Activated B cell treated with CpG ODN at 0.5 μM for 24 hours (primary cell): ENCODE measurements at regions not wholly inside any gene's neighbourhood (a gene's known extent, or its start where the extent isn't known, plus 50 kb on each side); places are given as distances from the start of the nearest gene placed in this dataset.
"Not testable (repeated sequence)": the region's sequence is repeated elsewhere in the genome, so short reads cannot be mapped to it uniquely, and the experiment has no call there.

ENCODE experiments used
- ATAC-seq: fragments of 200-7000 bp; cut with Tn5 transposase; one replicate; pipeline ENCODE4 v1.10.0; 2021; ENCODE audit warnings: low read depth, mild to moderate bottlenecking, moderate library complexity
- CTCF ChIA-PET: fragments of 350-600 bp; sonication (Branson Sonifier 250); formaldehyde crosslinking; loops from one replicate; lab custom pipeline; 2021; ENCODE audit warnings: antibody characterized with exemption; lab: Charles Lee
- POLR2A ChIA-PET: fragments of 350-600 bp; sonication (Branson Sonifier 250); formaldehyde crosslinking; loops from one replicate; lab custom pipeline; 2021; ENCODE audit warnings: antibody characterized with exemption; lab: Charles Lee
- DNase-seq: peaks from one replicate; pipeline ENCODE4 v3.0.0; 2022
- H3K27ac Mint-ChIP-seq: one replicate; pipeline ENCODE4 v1.8.0; 2020; ENCODE audit warnings: mixed read lengths
- H3K27me3 Mint-ChIP-seq: one replicate; pipeline ENCODE4 v1.8.0; 2021; ENCODE audit warnings: mixed read lengths
- H3K36me3 Mint-ChIP-seq: one replicate; pipeline ENCODE4 v1.8.0; 2021; ENCODE audit warnings: low read depth, mixed read lengths
- H3K4me1 Mint-ChIP-seq: one replicate; pipeline ENCODE4 v1.8.0; 2021; ENCODE audit warnings: mixed read lengths
- H3K4me3 Mint-ChIP-seq: one replicate; pipeline ENCODE4 v1.8.0; 2020; ENCODE audit warnings: mild to moderate bottlenecking, mixed read lengths
- H3K9me3 Mint-ChIP-seq: one replicate; pipeline ENCODE4 v1.8.0; 2020; ENCODE audit warnings: mixed read lengths
- CTCF ChIP-seq: fragments of 200-600 bp; IDR thresholded peaks from one replicate; pipeline ENCODE4 v1.8.0; 2022; ENCODE audit warnings: antibody characterized with exemption, mild to moderate bottlenecking
- intact Hi-C: fragments of 100-400 bp; cut with micrococcal nuclease; formaldehyde crosslinking; loops from one replicate; pipeline ENCODE4 v1.15.1; 2024

DNA sequence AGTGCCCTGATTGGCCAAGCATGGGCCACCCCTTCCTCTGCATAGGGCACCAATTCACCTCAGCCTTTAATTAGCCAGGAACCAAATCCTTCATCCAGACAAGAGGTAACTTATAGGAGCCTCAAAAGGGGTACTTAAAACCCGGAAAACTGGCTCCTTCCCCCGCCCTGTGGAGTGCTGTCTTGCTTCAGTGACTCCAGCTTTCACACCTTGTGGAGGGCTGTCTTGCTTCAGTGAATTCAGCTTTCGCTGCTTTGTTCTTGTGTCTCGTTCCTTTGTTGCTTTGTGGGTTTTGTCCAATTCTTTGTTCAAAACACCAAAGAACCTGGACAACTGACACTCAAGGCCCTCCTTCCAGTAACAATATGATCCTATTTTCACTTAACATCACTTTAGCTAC is 82.2 kb upstream of the FRG1 start:
- H3K9me3 Mint-ChIP-seq: peaks cover 8% of the 10 kb centered on the region
- no peaks in the 10 kb centered on the region for H3K27me3 Mint-ChIP-seq
- no peak overlapping the region for H3K4me3 Mint-ChIP-seq
- intact Hi-C loops: no loop called here
- POLR2A ChIA-PET: no interaction called here
- H3K4me1 Mint-ChIP-seq: no peaks in the 10 kb centered on the region
- DNase-seq (no peak), ATAC-seq (no peak)
- H3K36me3 Mint-ChIP-seq: no peaks in the 10 kb centered on the region
- CTCF ChIA-PET: no interaction called here
- no peak overlapping the region for H3K27ac Mint-ChIP-seq
- TF ChIP-seq CTCF: no peak

DNA sequence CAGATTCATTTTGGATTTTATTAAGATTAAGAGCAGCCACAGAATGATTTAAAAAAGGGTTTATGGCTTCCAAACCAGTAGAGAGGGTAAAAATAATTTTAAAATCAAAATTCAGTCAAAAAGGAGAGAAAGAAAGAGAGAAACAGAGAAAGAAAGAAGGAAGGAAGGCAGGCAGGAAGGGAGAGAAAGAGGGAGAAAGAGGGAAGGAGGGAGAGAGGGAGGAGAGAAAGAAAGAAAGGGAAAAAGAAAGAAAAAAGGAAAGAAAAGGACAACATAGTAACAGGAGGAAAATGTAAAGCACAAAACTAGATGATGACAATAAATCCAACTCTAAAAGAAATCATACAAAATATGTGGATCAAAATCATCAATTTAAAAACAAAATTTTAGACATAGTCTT is 79.6 kb upstream of the FRG1 start:
- ATAC-seq: no peak
- Mint-ChIP-seq H3K27me3 (no peaks in the 10 kb centered on the region), H3K27ac (no peak overlapping the region), H3K4me3 (no peak overlapping the region), H3K4me1 (no peaks in the 10 kb centered on the region), H3K9me3 (no peaks in the 10 kb centered on the region), H3K36me3 (no peaks in the 10 kb centered on the region)
- ChIA-PET CTCF (no interaction called here), POLR2A (no interaction called here)
- intact Hi-C loops: no loop called here
- no peak for DNase-seq
- no peak for TF ChIP-seq CTCF

- H3K27ac Mint-ChIP-seq: no peak overlapping the region
- no peaks in the 10 kb centered on the region for H3K9me3 Mint-ChIP-seq
- DNase-seq (no peak), ATAC-seq (no peak)
- ChIA-PET POLR2A (no interaction called here), CTCF (no interaction called here)
- no peak for TF ChIP-seq CTCF
- no peak overlapping the region for H3K4me3 Mint-ChIP-seq
- no peaks in the 10 kb centered on the region for H3K36me3 Mint-ChIP-seq
- H3K27me3 Mint-ChIP-seq: no peaks in the 10 kb centered on the region
- H3K4me1 Mint-ChIP-seq: no peaks in the 10 kb centered on the region
- intact Hi-C loops: no loop called here
Measured at GRCh38 chr4:189869236-189869635, 71.4 kb upstream of the FRG1 start.

DNA sequence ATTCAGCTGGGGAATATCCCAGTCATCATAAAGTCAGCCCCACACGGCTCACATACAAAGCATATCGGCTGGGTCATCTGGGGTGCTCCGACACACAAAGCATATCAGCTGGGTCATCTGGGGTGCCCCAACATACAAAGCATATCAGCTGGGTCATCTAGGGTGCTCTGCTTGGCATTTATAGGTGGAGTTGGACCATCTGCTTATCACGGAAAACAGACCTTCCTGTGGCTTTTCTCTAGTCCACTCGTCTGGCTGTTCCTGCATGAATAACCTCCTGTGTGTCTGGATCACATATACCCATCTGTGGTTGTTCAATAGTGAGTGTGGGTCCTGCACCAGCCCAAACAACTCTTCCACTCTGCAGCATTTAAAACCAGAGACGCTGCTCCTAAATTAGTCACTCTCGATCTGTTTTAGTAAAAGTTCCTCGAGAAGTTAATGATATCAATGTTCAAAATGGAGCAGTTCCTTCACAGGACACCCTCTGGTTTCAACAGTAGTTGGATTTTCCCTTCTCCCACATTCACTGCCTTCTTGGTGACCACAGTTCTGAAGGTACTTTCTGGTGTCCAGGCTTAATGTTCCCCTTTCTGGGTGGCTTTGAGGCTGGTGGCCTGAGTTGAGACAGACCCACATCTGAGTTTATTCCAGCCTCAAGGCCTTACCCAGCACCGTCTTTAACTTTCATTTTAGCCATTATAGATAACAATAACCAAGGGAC is 70.0 kb upstream of the FRG1 start:
- Mint-ChIP-seq H3K4me1 (no peaks in the 10 kb centered on the region), H3K4me3 (no peak overlapping the region), H3K36me3 (no peaks in the 10 kb centered on the region), H3K27me3 (no peaks in the 10 kb centered on the region), H3K9me3 (no peaks in the 10 kb centered on the region), H3K27ac (no peak overlapping the region)
- ATAC-seq (no peak), DNase-seq (no peak)
- ChIA-PET POLR2A (no interaction called here), CTCF (no interaction called here)
- TF ChIP-seq CTCF: no peak
- intact Hi-C loops: no loop called here

- no peak overlapping the region for H3K27ac Mint-ChIP-seq
- no peaks in the 10 kb centered on the region for H3K27me3 Mint-ChIP-seq
Measured at GRCh38 chr4:189874591-189874990, 66.1 kb upstream of the FRG1 start.

DNA sequence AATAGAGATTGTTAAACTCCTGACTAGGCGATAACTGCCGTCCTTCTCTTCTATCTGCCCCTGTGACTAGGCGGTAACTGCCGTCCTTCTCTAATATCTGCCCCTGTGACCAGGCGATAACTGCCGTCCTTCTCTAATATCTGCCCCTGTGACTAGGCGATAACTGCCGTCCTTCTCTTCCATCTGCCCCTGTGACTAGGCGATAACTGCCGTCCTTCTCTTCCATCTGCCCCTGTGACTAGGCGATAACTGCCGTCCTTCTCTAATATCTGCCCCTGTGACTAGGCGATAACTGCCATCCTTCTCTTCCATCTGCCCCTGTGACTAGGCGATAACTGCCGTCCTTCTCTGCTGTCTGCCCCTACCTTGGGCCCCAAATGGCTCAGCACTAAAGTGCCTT is 59.5 kb upstream of the FRG1 start:
- H3K4me1 Mint-ChIP-seq, DNase-seq, intact Hi-C loops, CTCF ChIA-PET, H3K9me3 Mint-ChIP-seq, POLR2A ChIA-PET, H3K4me3 Mint-ChIP-seq, H3K36me3 Mint-ChIP-seq, H3K27ac Mint-ChIP-seq, ATAC-seq, H3K27me3 Mint-ChIP-seq: not testable (repeated sequence)

More at GRCh38 chr4:189874591-189874990, 66.1 kb upstream of the FRG1 start:
- Mint-ChIP-seq H3K4me3 (no peak overlapping the region), H3K4me1 (no peaks in the 10 kb centered on the region), H3K9me3 (no peaks in the 10 kb centered on the region), H3K36me3 (no peaks in the 10 kb centered on the region)
- intact Hi-C loops: no loop called here
- no peak for TF ChIP-seq CTCF
- ChIA-PET CTCF (no interaction called here), POLR2A (no interaction called here)
- ATAC-seq (no peak), DNase-seq (no peak)

GRCh38 chr4:189888407-189888806 is 52.3 kb upstream of the FRG1 start:
- DNase-seq, H3K4me3 Mint-ChIP-seq, H3K27ac Mint-ChIP-seq, H3K27me3 Mint-ChIP-seq, H3K36me3 Mint-ChIP-seq, H3K4me1 Mint-ChIP-seq, POLR2A ChIA-PET, CTCF ChIA-PET, intact Hi-C loops, ATAC-seq: not testable (repeated sequence)
- H3K9me3 Mint-ChIP-seq: peaks cover 21% of the 10 kb centered on the region
